Mesenchymal stem cell (in vitro differentiated cells and primary cell): ENCODE measurements at regions not wholly inside any gene's neighbourhood (a gene's known extent, or its start where the extent isn't known, plus 50 kb on each side); places are given as distances from the start of the nearest gene placed in this dataset.
A peak's percentile ranks its signal among the peaks of the same experiment; 100 is the strongest.

ENCODE experiments used
- DNase-seq: peaks from one replicate; pipeline ENCODE4 v3.0.0-alpha.2; 2013
- H2AFZ ChIP-seq: one replicate; pipeline ENCODE4 v1.6.1; 2013; ENCODE audit warnings: low read depth, mild to moderate bottlenecking, control low read depth, inconsistent platforms, low read length, moderate library complexity
- H2AK5ac ChIP-seq: 2 replicates; pipeline ENCODE4 v1.6.1; 2013; ENCODE audit warnings: low read length, moderate library complexity, mild to moderate bottlenecking, inconsistent platforms; ENCODE audit not compliant: severe bottlenecking
- H2BK120ac ChIP-seq: one replicate; pipeline ENCODE4 v1.6.1; 2013; ENCODE audit warnings: low read depth, mild to moderate bottlenecking, inconsistent platforms, low read length, moderate library complexity
- H2BK12ac ChIP-seq, 2 experiments: one replicate each; pipeline ENCODE4 v1.6.1; 2013; ENCODE audit warnings: inconsistent platforms in 2 of 2, low read length in 2 of 2, mild to moderate bottlenecking in 2 of 2, moderate library complexity in 2 of 2, control low read depth in 1 of 2
- H2BK15ac ChIP-seq: one replicate; pipeline ENCODE4 v1.6.1; 2013; ENCODE audit warnings: mild to moderate bottlenecking, low read depth, inconsistent platforms; ENCODE audit not compliant: poor library complexity, severe bottlenecking
- H2BK5ac ChIP-seq: 2 replicates; pipeline ENCODE4 v1.6.1; 2013; ENCODE audit warnings: low read depth, mild to moderate bottlenecking, low read length, control low read depth, inconsistent platforms; ENCODE audit not compliant: poor library complexity, severe bottlenecking
- H3K14ac ChIP-seq, 2 experiments: one replicate each; pipeline ENCODE4 v1.6.1; 2013; ENCODE audit warnings: inconsistent platforms in 2 of 2, low read length in 2 of 2, control low read depth in 1 of 2, mild to moderate bottlenecking in 1 of 2, moderate library complexity in 1 of 2
- H3K18ac ChIP-seq, 2 experiments: one replicate each; pipeline ENCODE4 v1.6.1; 2013; ENCODE audit warnings: inconsistent platforms in 2 of 2, low read length in 2 of 2, control low read depth in 1 of 2, low read depth in 1 of 2, mild to moderate bottlenecking in 1 of 2
- H3K23ac ChIP-seq, 2 experiments: one replicate each; pipeline ENCODE4 v1.6.1; 2013; ENCODE audit warnings: inconsistent platforms in 2 of 2, low read length in 2 of 2, mild to moderate bottlenecking in 2 of 2, moderate library complexity in 2 of 2, control low read depth in 1 of 2
- H3K27ac ChIP-seq: 2 replicates; pipeline ENCODE4 v1.5.1; 2013; ENCODE audit warnings: mild to moderate bottlenecking, moderate library complexity, low read length, control low read depth, inconsistent platforms; ENCODE audit not compliant: poor library complexity, severe bottlenecking
- H3K27me3 ChIP-seq, 2 experiments: 2 replicates each; pipeline versions ENCODE4 v1.6.1 to v1.7.0; 2013; ENCODE audit warnings: low read length in 2 of 2, mild to moderate bottlenecking in 2 of 2, moderate library complexity in 2 of 2, control low read depth in 1 of 2, inconsistent platforms in 1 of 2; ENCODE audit not compliant: control insufficient read depth in 1 of 2, insufficient read depth in 1 of 2
- H3K36me3 ChIP-seq, 2 experiments: 2 replicates each; pipeline versions ENCODE4 v1.6.1 to v1.7.0; 2013; ENCODE audit warnings: low read length in 2 of 2, control low read depth in 1 of 2, inconsistent platforms in 1 of 2, low read depth in 1 of 2, mild to moderate bottlenecking in 1 of 2; ENCODE audit not compliant: insufficient read depth in 2 of 2, control insufficient read depth in 1 of 2
- H3K4ac ChIP-seq, 2 experiments: one replicate each; pipeline ENCODE4 v1.6.1; 2013; ENCODE audit warnings: inconsistent platforms in 2 of 2, low read length in 2 of 2, mild to moderate bottlenecking in 2 of 2, moderate library complexity in 2 of 2, control low read depth in 1 of 2, low read depth in 1 of 2
- H3K4me1 ChIP-seq: 2 replicates; pipeline ENCODE4 v1.6.1; 2013; ENCODE audit warnings: low read depth, low read length, control low read depth; ENCODE audit not compliant: control insufficient read depth, insufficient read depth
- H3K4me2 ChIP-seq: 2 replicates; pipeline ENCODE4 v1.6.1; 2013; ENCODE audit warnings: low read length, mild to moderate bottlenecking, inconsistent platforms; ENCODE audit not compliant: poor library complexity, severe bottlenecking
- H3K4me3 ChIP-seq, 2 experiments: 2 replicates each; pipeline versions ENCODE4 v1.5.1 to v1.7.0; 2013; ENCODE audit warnings: low read length in 2 of 2, mild to moderate bottlenecking in 2 of 2, control low read depth in 1 of 2, low read depth in 1 of 2; ENCODE audit not compliant: insufficient read depth in 1 of 2
- H3K79me1 ChIP-seq: replicated peaks from 2 replicates; pipeline ENCODE4 v1.6.1; 2013; ENCODE audit warnings: mild to moderate bottlenecking, control low read depth, low read length, inconsistent platforms; ENCODE audit not compliant: poor library complexity, severe bottlenecking
- H3K9ac ChIP-seq: 2 replicates; pipeline ENCODE4 v1.7.0; 2013; ENCODE audit warnings: mild to moderate bottlenecking, low read length, moderate library complexity
- H3K9me3 ChIP-seq: 2 replicates; pipeline ENCODE4 v1.7.0; 2013; ENCODE audit warnings: mild to moderate bottlenecking, low read length; ENCODE audit not compliant: control insufficient read depth
- H4K8ac ChIP-seq: one replicate; pipeline ENCODE4 v1.6.1; 2013; ENCODE audit warnings: inconsistent platforms, mild to moderate bottlenecking, low read length, moderate library complexity
- H4K91ac ChIP-seq: one replicate; pipeline ENCODE4 v1.6.1; 2013; ENCODE audit warnings: mild to moderate bottlenecking, low read length, inconsistent platforms
- WGBS: methylation state at CpG from one replicate; pipeline ENCODE4 v1.1.7; 2013; ENCODE audit warnings: mixed read lengths; 5-methylcytosine and 5-hydroxymethylcytosine counted together

- Histone ChIP-seq H3K4me2 (no peak overlapping the region), H2BK5ac (no peak overlapping the region), H3K18ac (no peak overlapping the region), H2BK15ac (no peak overlapping the region), H4K8ac (no peak overlapping the region), H2BK12ac (no peak overlapping the region), H3K14ac (no peak overlapping the region), H3K4ac (no peak overlapping the region), H3K23ac (no peak overlapping the region), H3K27ac (no peak overlapping the region), H3K4me3 (no peak overlapping the region), H2BK120ac (no peak overlapping the region), H3K9ac (no peak overlapping the region), H3K27me3 (no peaks in the 10 kb centered on the region), H2AK5ac (no peak overlapping the region), H3K79me1 (no peaks in the 10 kb centered on the region), H2AFZ (no peak overlapping the region), H3K4me1 (no peaks in the 10 kb centered on the region), H4K91ac (no peak overlapping the region), H3K9me3 (no peaks in the 10 kb centered on the region), H3K36me3 (no peaks in the 10 kb centered on the region)
- 81% methylated on average over 2 of the region's 2 CpGs for WGBS
- DNase-seq = no peak
Measured at GRCh38 chr18:30689216-30689615, 353.3 kb downstream of the DSC3 start.

GRCh38 chr18:30687501-30687900 is 355.0 kb downstream of the DSC3 start:
- Histone ChIP-seq H3K9me3 (no peaks in the 10 kb centered on the region), H4K91ac (no peak overlapping the region), H3K4ac (no peak overlapping the region), H3K4me3 (no peak overlapping the region), H4K8ac (no peak overlapping the region), H3K23ac (no peak overlapping the region), H2AFZ (no peak overlapping the region), H3K18ac (no peak overlapping the region), H3K79me1 (no peaks in the 10 kb centered on the region), H3K4me1 (no peaks in the 10 kb centered on the region), H3K27ac (no peak overlapping the region), H3K9ac (no peak overlapping the region), H3K4me2 (no peak overlapping the region), H2BK5ac (no peak overlapping the region), H3K27me3 (no peaks in the 10 kb centered on the region), H2BK120ac (no peak overlapping the region), H2BK12ac (no peak overlapping the region), H2AK5ac (no peak overlapping the region), H2BK15ac (no peak overlapping the region), H3K14ac (no peak overlapping the region), H3K36me3 (no peaks in the 10 kb centered on the region)
- WGBS = 69% methylated on average over 2 of the region's 2 CpGs
- DNase-seq = no peak

GRCh38 chr18:30684825-30685481 is 357.6 kb downstream of the DSC3 start:
- Histone ChIP-seq H2AFZ (no peak overlapping the region), H3K14ac (no peak overlapping the region), H2BK15ac (no peak overlapping the region), H4K8ac (no peak overlapping the region), H3K27ac (no peak overlapping the region), H3K36me3 (no peaks in the 10 kb centered on the region), H2AK5ac (no peak overlapping the region), H3K18ac (peak overlapping the region in 1 of 2 experiments; percentile 40), H2BK12ac (no peak overlapping the region), H3K4me2 (no peak overlapping the region), H3K9ac (no peak overlapping the region), H3K9me3 (no peaks in the 10 kb centered on the region), H3K4ac (no peak overlapping the region), H3K23ac (no peak overlapping the region), H3K4me1 (no peaks in the 10 kb centered on the region), H2BK120ac (no peak overlapping the region), H4K91ac (no peak overlapping the region), H3K27me3 (no peaks in the 10 kb centered on the region), H2BK5ac (no peak overlapping the region), H3K79me1 (no peaks in the 10 kb centered on the region), H3K4me3 (no peak overlapping the region)
- DNase-seq = no peak
- WGBS = 70% methylated on average over 3 of the region's 3 CpGs

DNA sequence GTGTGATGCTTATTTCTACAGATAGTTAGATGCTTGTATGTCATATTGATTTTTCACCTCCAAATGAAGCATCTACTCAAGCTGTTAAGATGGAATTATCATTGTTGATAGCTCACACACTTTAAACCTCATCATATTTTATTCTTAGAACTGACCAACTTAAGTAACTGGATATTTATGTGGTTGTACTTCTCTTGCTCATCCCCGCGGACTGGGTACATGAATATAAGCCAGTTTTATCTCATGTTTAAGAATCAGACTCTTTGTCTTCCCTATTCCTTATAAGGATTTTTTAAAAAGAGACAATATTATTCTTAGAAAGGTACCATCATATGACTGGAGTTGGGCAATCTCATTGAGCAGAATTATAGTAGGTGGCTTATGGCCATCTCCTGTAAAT is 358.7 kb downstream of the DSC3 start:
- no peaks in the 10 kb centered on the region for H3K79me1 ChIP-seq
- no peak overlapping the region for H3K18ac ChIP-seq
- no peak overlapping the region for H3K4me3 ChIP-seq
- H2BK120ac ChIP-seq = no peak overlapping the region
- no peaks in the 10 kb centered on the region for H3K36me3 ChIP-seq
- H3K23ac ChIP-seq = no peak overlapping the region
- H3K4me1 ChIP-seq = no peaks in the 10 kb centered on the region
- H3K9me3 ChIP-seq = no peaks in the 10 kb centered on the region
- H2BK12ac ChIP-seq = no peak overlapping the region
- H3K4me2 ChIP-seq = no peak overlapping the region
- H3K9ac ChIP-seq = no peak overlapping the region
- no peak for DNase-seq
- H2BK5ac ChIP-seq = no peak overlapping the region
- no peak overlapping the region for H2AK5ac ChIP-seq
- H2AFZ ChIP-seq = no peak overlapping the region
- no peak overlapping the region for H3K27ac ChIP-seq
- no peak overlapping the region for H4K8ac ChIP-seq
- H3K14ac ChIP-seq = no peak overlapping the region
- no peak overlapping the region for H4K91ac ChIP-seq
- H2BK15ac ChIP-seq = no peak overlapping the region
- H3K27me3 ChIP-seq = no peaks in the 10 kb centered on the region
- no CpG with 5 or more reads among the region's 2 CpGs for WGBS
- no peak overlapping the region for H3K4ac ChIP-seq
